Mesenchymal stem cell (in vitro differentiated cells and primary cell): ENCODE measurements at regions not wholly inside any gene's neighbourhood (a gene's known extent, or its start where the extent isn't known, plus 50 kb on each side); places are given as distances from the start of the nearest gene placed in this dataset.

Experiments
- DNase-seq: peaks from one replicate; pipeline ENCODE4 v3.0.0-alpha.2; 2013
- H2AFZ ChIP-seq: one replicate; pipeline ENCODE4 v1.6.1; 2013; ENCODE audit warnings: low read depth, mild to moderate bottlenecking, control low read depth, inconsistent platforms, low read length, moderate library complexity
- H2AK5ac ChIP-seq: 2 replicates; pipeline ENCODE4 v1.6.1; 2013; ENCODE audit warnings: low read length, moderate library complexity, mild to moderate bottlenecking, inconsistent platforms; ENCODE audit not compliant: severe bottlenecking
- H2BK120ac ChIP-seq: one replicate; pipeline ENCODE4 v1.6.1; 2013; ENCODE audit warnings: low read depth, mild to moderate bottlenecking, inconsistent platforms, low read length, moderate library complexity
- H2BK12ac ChIP-seq, 2 experiments: one replicate each; pipeline ENCODE4 v1.6.1; 2013; ENCODE audit warnings: inconsistent platforms in 2 of 2, low read length in 2 of 2, mild to moderate bottlenecking in 2 of 2, moderate library complexity in 2 of 2, control low read depth in 1 of 2
- H2BK15ac ChIP-seq: one replicate; pipeline ENCODE4 v1.6.1; 2013; ENCODE audit warnings: mild to moderate bottlenecking, low read depth, inconsistent platforms; ENCODE audit not compliant: poor library complexity, severe bottlenecking
- H2BK5ac ChIP-seq: 2 replicates; pipeline ENCODE4 v1.6.1; 2013; ENCODE audit warnings: low read depth, mild to moderate bottlenecking, low read length, control low read depth, inconsistent platforms; ENCODE audit not compliant: poor library complexity, severe bottlenecking
- H3K14ac ChIP-seq, 2 experiments: one replicate each; pipeline ENCODE4 v1.6.1; 2013; ENCODE audit warnings: inconsistent platforms in 2 of 2, low read length in 2 of 2, control low read depth in 1 of 2, mild to moderate bottlenecking in 1 of 2, moderate library complexity in 1 of 2
- H3K18ac ChIP-seq, 2 experiments: one replicate each; pipeline ENCODE4 v1.6.1; 2013; ENCODE audit warnings: inconsistent platforms in 2 of 2, low read length in 2 of 2, control low read depth in 1 of 2, low read depth in 1 of 2, mild to moderate bottlenecking in 1 of 2
- H3K23ac ChIP-seq, 2 experiments: one replicate each; pipeline ENCODE4 v1.6.1; 2013; ENCODE audit warnings: inconsistent platforms in 2 of 2, low read length in 2 of 2, mild to moderate bottlenecking in 2 of 2, moderate library complexity in 2 of 2, control low read depth in 1 of 2
- H3K27ac ChIP-seq: 2 replicates; pipeline ENCODE4 v1.5.1; 2013; ENCODE audit warnings: mild to moderate bottlenecking, moderate library complexity, low read length, control low read depth, inconsistent platforms; ENCODE audit not compliant: poor library complexity, severe bottlenecking
- H3K27me3 ChIP-seq, 2 experiments: 2 replicates each; pipeline versions ENCODE4 v1.6.1 to v1.7.0; 2013; ENCODE audit warnings: low read length in 2 of 2, mild to moderate bottlenecking in 2 of 2, moderate library complexity in 2 of 2, control low read depth in 1 of 2, inconsistent platforms in 1 of 2; ENCODE audit not compliant: control insufficient read depth in 1 of 2, insufficient read depth in 1 of 2
- H3K36me3 ChIP-seq, 2 experiments: 2 replicates each; pipeline versions ENCODE4 v1.6.1 to v1.7.0; 2013; ENCODE audit warnings: low read length in 2 of 2, control low read depth in 1 of 2, inconsistent platforms in 1 of 2, low read depth in 1 of 2, mild to moderate bottlenecking in 1 of 2; ENCODE audit not compliant: insufficient read depth in 2 of 2, control insufficient read depth in 1 of 2
- H3K4ac ChIP-seq, 2 experiments: one replicate each; pipeline ENCODE4 v1.6.1; 2013; ENCODE audit warnings: inconsistent platforms in 2 of 2, low read length in 2 of 2, mild to moderate bottlenecking in 2 of 2, moderate library complexity in 2 of 2, control low read depth in 1 of 2, low read depth in 1 of 2
- H3K4me1 ChIP-seq: 2 replicates; pipeline ENCODE4 v1.6.1; 2013; ENCODE audit warnings: low read depth, low read length, control low read depth; ENCODE audit not compliant: control insufficient read depth, insufficient read depth
- H3K4me2 ChIP-seq: 2 replicates; pipeline ENCODE4 v1.6.1; 2013; ENCODE audit warnings: low read length, mild to moderate bottlenecking, inconsistent platforms; ENCODE audit not compliant: poor library complexity, severe bottlenecking
- H3K4me3 ChIP-seq, 2 experiments: 2 replicates each; pipeline versions ENCODE4 v1.5.1 to v1.7.0; 2013; ENCODE audit warnings: low read length in 2 of 2, mild to moderate bottlenecking in 2 of 2, control low read depth in 1 of 2, low read depth in 1 of 2; ENCODE audit not compliant: insufficient read depth in 1 of 2
- H3K79me1 ChIP-seq: replicated peaks from 2 replicates; pipeline ENCODE4 v1.6.1; 2013; ENCODE audit warnings: mild to moderate bottlenecking, control low read depth, low read length, inconsistent platforms; ENCODE audit not compliant: poor library complexity, severe bottlenecking
- H3K9ac ChIP-seq: 2 replicates; pipeline ENCODE4 v1.7.0; 2013; ENCODE audit warnings: mild to moderate bottlenecking, low read length, moderate library complexity
- H3K9me3 ChIP-seq: 2 replicates; pipeline ENCODE4 v1.7.0; 2013; ENCODE audit warnings: mild to moderate bottlenecking, low read length; ENCODE audit not compliant: control insufficient read depth
- H4K8ac ChIP-seq: one replicate; pipeline ENCODE4 v1.6.1; 2013; ENCODE audit warnings: inconsistent platforms, mild to moderate bottlenecking, low read length, moderate library complexity
- H4K91ac ChIP-seq: one replicate; pipeline ENCODE4 v1.6.1; 2013; ENCODE audit warnings: mild to moderate bottlenecking, low read length, inconsistent platforms
- WGBS: methylation state at CpG from one replicate; pipeline ENCODE4 v1.1.7; 2013; ENCODE audit warnings: mixed read lengths; 5-methylcytosine and 5-hydroxymethylcytosine counted together
- small RNA-seq: library from polyadenylated mRNA; stranded (forward); fragments of <200 nt; extraction: miRNeasy Mini kit (QIAGEN cat#:217004); gene quantifications from one replicate; pipeline ENCODE3, GENCODE V24; 2013; ENCODE audit warnings: low read depth

DNA sequence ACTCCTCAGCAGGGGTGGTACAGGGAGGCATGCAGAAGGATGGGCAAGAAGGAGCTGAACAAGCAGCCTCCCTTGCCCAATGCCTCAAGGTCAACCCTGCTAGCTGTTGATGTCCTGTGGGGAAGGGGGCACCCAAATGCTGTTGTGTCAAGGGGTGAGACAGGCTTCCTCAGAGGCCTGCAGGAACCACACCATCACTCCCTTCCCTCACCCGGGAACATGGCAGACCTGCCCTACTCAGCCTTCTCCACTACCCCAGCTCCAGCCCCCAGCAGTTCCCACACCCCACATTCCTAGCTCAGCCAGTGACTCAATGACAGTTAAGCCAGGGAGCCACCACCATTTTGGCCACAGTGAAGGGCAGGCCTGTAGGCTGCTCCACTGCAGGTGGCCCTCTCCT is 53.9 kb upstream of the RMP24 start:
- no peak overlapping the region for H3K4me2 ChIP-seq
- no peaks in the 10 kb centered on the region for H3K4me1 ChIP-seq
- H3K4ac ChIP-seq, result no peak overlapping the region
- no peak overlapping the region for H2AFZ ChIP-seq
- no peak overlapping the region for H4K91ac ChIP-seq
- H2BK120ac ChIP-seq, result no peak overlapping the region
- no peak overlapping the region for H3K4me3 ChIP-seq
- H3K18ac ChIP-seq, result no peak overlapping the region
- H2AK5ac ChIP-seq, result no peak overlapping the region
- peaks cover 45 to 64% of the 10 kb centered on the region in 2 experiments for H3K27me3 ChIP-seq
- WGBS, result 92% methylated on average over 1 of the region's 1 CpG
- no peaks in the 10 kb centered on the region for H3K9me3 ChIP-seq
- H3K79me1 ChIP-seq, result no peaks in the 10 kb centered on the region
- no peak overlapping the region for H2BK5ac ChIP-seq
- no peak overlapping the region for H2BK15ac ChIP-seq
- H4K8ac ChIP-seq, result no peak overlapping the region
- no peak overlapping the region for H2BK12ac ChIP-seq
- no peak overlapping the region for H3K27ac ChIP-seq
- H3K9ac ChIP-seq, result no peak overlapping the region
- no peak overlapping the region for H3K14ac ChIP-seq
- H3K23ac ChIP-seq, result no peak overlapping the region
- no peaks in the 10 kb centered on the region for H3K36me3 ChIP-seq
- DNase-seq, result no peak

GRCh38 chr18:35919179-35919578 is 53.3 kb upstream of the RMP24 start:
- no peak overlapping the region for H3K4me3 ChIP-seq
- no peak overlapping the region for H3K14ac ChIP-seq
- H2BK5ac ChIP-seq, result no peak overlapping the region
- no peak overlapping the region for H3K23ac ChIP-seq
- H3K27me3 ChIP-seq, result peaks cover 49 to 65% of the 10 kb centered on the region in 2 experiments
- no peak overlapping the region for H3K4ac ChIP-seq
- no peak overlapping the region for H2AK5ac ChIP-seq
- DNase-seq, result no peak
- WGBS, result 83% methylated on average over 2 of the region's 2 CpGs
- H2AFZ ChIP-seq, result no peak overlapping the region
- H3K4me1 ChIP-seq, result peaks cover 2% of the 10 kb centered on the region
- no peaks in the 10 kb centered on the region for H3K79me1 ChIP-seq
- H2BK12ac ChIP-seq, result no peak overlapping the region
- no peak overlapping the region for H4K91ac ChIP-seq
- H2BK120ac ChIP-seq, result no peak overlapping the region
- H4K8ac ChIP-seq, result no peak overlapping the region
- H3K4me2 ChIP-seq, result no peak overlapping the region
- no peak overlapping the region for H2BK15ac ChIP-seq
- H3K18ac ChIP-seq, result no peak overlapping the region
- no peak overlapping the region for H3K9ac ChIP-seq
- no peaks in the 10 kb centered on the region for H3K36me3 ChIP-seq
- H3K9me3 ChIP-seq, result no peaks in the 10 kb centered on the region
- H3K27ac ChIP-seq, result no peak overlapping the region

DNA sequence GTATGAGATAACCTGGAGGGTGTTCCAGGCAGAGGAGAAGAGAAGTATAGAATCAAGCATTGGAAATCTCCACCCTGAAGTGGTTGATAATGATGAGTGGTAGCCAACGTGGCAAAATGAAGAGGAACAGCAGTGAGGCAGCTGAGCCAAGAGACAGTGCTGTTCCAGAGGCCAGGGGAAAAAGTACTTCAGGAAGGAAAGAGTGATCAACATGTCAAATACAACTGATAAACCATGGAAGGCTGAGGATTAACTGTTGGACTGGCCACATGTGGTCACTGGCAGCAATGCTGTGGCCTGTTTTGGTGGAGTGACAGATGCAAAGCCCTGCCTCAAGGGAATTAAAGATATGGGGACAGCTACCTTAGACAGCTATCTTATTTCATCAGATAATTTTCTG is 51.9 kb upstream of the RMP24 start:
- Histone ChIP-seq H3K4ac (no peak overlapping the region), H3K14ac (no peak overlapping the region), H3K9me3 (no peaks in the 10 kb centered on the region), H2AK5ac (no peak overlapping the region), H2BK15ac (no peak overlapping the region), H3K4me1 (peaks cover 2% of the 10 kb centered on the region), H2BK5ac (no peak overlapping the region), H3K18ac (no peak overlapping the region), H3K27ac (no peak overlapping the region), H3K9ac (no peak overlapping the region), H2BK12ac (no peak overlapping the region), H2BK120ac (no peak overlapping the region), H3K36me3 (no peaks in the 10 kb centered on the region), H3K4me3 (no peak overlapping the region), H3K23ac (no peak overlapping the region), H3K27me3 (peaks cover 56 to 73% of the 10 kb centered on the region in 2 experiments), H2AFZ (no peak overlapping the region), H3K4me2 (no peak overlapping the region), H4K8ac (no peak overlapping the region), H4K91ac (no peak overlapping the region), H3K79me1 (no peaks in the 10 kb centered on the region)
- no peak for DNase-seq
- WGBS, result 63% methylated on average over 1 of the region's 1 CpG

Small RNAs in the stretch of these regions (small RNA-seq; reads per million reads assigned to genes)
- gene MIR187, result 3.7 reads per million, percentile 34 among the genes with 10 or more reads in this experiment
